DOHH2 (cell line): ENCODE measurements at regions not wholly inside any gene's neighbourhood (a gene's known extent, or its start where the extent isn't known, plus 50 kb on each side); places are given as distances from the start of the nearest gene placed in this dataset.

Experiments
- CTCF ChIP-seq: fragments of 200-600 bp; sonication (generic); IDR thresholded peaks from one replicate; pipeline ENCODE4 v1.5.1; 2014; ENCODE audit warnings: antibody characterized with exemption, mild to moderate bottlenecking, low read depth, low read length; ENCODE audit not compliant: poor library complexity, severe bottlenecking
- EZH2phosphoT487 ChIP-seq: fragments of 200-600 bp; sonication (generic); IDR thresholded peaks from 2 replicates; pipeline ENCODE4 v1.6.1; 2017; ENCODE audit warnings: borderline replicate concordance, mild to moderate bottlenecking, antibody characterized with exemption, low read length, moderate library complexity, mixed read lengths

DNA sequence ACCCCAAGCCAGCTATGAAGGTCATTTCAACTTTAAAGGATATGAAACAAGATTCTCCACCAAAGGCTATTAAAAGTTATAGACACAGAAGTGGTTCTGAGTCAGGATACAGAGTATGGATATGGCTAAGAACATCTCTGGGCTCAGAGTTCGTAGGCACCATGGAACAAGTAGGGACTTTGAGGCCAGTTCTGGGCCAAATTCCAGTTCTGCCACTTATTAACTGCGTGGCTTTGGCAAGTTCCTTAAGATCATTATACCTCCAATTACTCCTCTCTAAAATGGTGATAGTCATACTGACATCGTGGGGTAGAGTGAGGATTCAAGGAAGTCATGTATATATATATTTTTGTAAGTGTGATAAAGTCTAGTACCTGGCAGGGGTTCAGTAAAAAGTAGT, 105.8 kb upstream of the NFE2L3 start:
- TF ChIP-seq EZH2phosphoT487 (no peak), CTCF (no peak)
